Colonic mucosa (tissue), 4 donors: ENCODE measurements at regions not wholly inside any gene's neighbourhood (a gene's known extent, or its start where the extent isn't known, plus 50 kb on each side); places are given as distances from the start of the nearest gene placed in this dataset.
"Not testable (repeated sequence)": the region's sequence is repeated elsewhere in the genome, so short reads cannot be mapped to it uniquely, and the experiment has no call there.

Experiments used
- DNase-seq: peaks from one replicate; pipeline ENCODE4 v3.0.0-alpha.2; 2020
- H3K27ac ChIP-seq: fragments of 200-600 bp; one replicate; pipeline ENCODE4 v1.8.0; 2021
- H3K27me3 ChIP-seq: fragments of 200-600 bp; one replicate; pipeline ENCODE4 v1.8.0; 2021
- H3K36me3 ChIP-seq: fragments of 200-600 bp; one replicate; pipeline ENCODE4 v1.8.0; 2021
- H3K4me1 ChIP-seq: fragments of 200-600 bp; one replicate; pipeline ENCODE4 v1.8.0; 2021; ENCODE audit warnings: mild to moderate bottlenecking
- H3K4me3 ChIP-seq: fragments of 200-600 bp; one replicate; pipeline ENCODE4 v1.8.0; 2021
- H3K9ac ChIP-seq, 2 donors: one replicate each; pipeline ENCODE4 v1.7.0; 2013; ENCODE audit warnings: control low read depth in 2 of 2, low read depth in 2 of 2, low read length in 2 of 2
- H3K9me3 ChIP-seq: fragments of 200-600 bp; one replicate; pipeline ENCODE4 v1.8.0; 2021
- CTCF ChIP-seq: fragments of 200-600 bp; IDR thresholded peaks from one replicate; pipeline ENCODE4 v1.8.0; 2022; ENCODE audit warnings: antibody characterized with exemption, mild to moderate bottlenecking
- intact Hi-C: fragments of 100-400 bp; cut with DNase I; formaldehyde crosslinking; loops from one replicate; pipeline ENCODE4 v1.14.1; 2022
- donor health status: healthy.
- donor health status: DM: no; HTN: no; CAD: no.
- donor health status: DM: no; HTN: no; CAD: no.

- no peaks in the 10 kb centered on the region for H3K4me1 ChIP-seq
- H3K27me3 ChIP-seq, result no peaks in the 10 kb centered on the region
- DNase-seq, result no peak
- no peaks in the 10 kb centered on the region for H3K36me3 ChIP-seq
- H3K27ac ChIP-seq, result no peak overlapping the region
- intact Hi-C loops, result no loop called here
- no peak for TF ChIP-seq CTCF
- H3K9ac ChIP-seq, result no peak overlapping the region
- H3K9me3 ChIP-seq, result no peaks in the 10 kb centered on the region
- H3K4me3 ChIP-seq, result no peak overlapping the region
These were observed 1731.2 kb upstream of the CDH6 start for GRCh38 chr5:29462241-29462640.

GRCh38 chr5:29460971-29461559, 1732.4 kb upstream of the CDH6 start:
- H3K27me3 ChIP-seq, result no peaks in the 10 kb centered on the region
- no peak for TF ChIP-seq CTCF
- H3K36me3 ChIP-seq, result no peaks in the 10 kb centered on the region
- no peak overlapping the region for H3K4me3 ChIP-seq
- H3K4me1 ChIP-seq, result no peaks in the 10 kb centered on the region
- intact Hi-C loops, result no loop called here
- no peak for DNase-seq
- no peaks in the 10 kb centered on the region for H3K9me3 ChIP-seq
- no peak overlapping the region for H3K27ac ChIP-seq
- H3K9ac ChIP-seq, result no peak overlapping the region

DNA sequence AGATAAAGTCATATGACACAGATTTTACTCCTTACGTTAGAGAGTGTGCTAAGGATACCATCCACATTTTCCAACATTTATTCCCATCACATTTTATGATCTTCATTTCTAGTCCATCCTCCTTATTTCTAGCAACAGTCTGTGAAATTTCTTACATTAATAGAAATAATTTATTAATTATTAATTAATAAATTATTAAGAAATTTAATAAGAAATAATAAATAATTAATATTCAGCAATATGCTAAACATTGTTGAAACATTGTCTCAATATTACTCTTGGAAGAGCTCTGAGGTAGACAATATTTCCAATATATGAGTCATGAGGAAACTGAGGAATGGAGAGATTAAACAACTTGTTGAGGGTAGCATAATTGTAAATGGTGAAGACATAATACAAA, 1742.5 kb upstream of the CDH6 start:
- H3K36me3 ChIP-seq, H3K27me3 ChIP-seq, H3K4me3 ChIP-seq, H3K27ac ChIP-seq, H3K4me1 ChIP-seq, H3K9ac ChIP-seq, H3K9me3 ChIP-seq, intact Hi-C loops, DNase-seq: not testable (repeated sequence)

GRCh38 chr5:29414681-29415080, 1778.8 kb upstream of the CDH6 start:
- TF ChIP-seq CTCF, result no peak
- H3K9me3 ChIP-seq, result no peaks in the 10 kb centered on the region
- no peaks in the 10 kb centered on the region for H3K27me3 ChIP-seq
- H3K9ac ChIP-seq, result no peak overlapping the region
- intact Hi-C loops, result no loop called here
- DNase-seq, result no peak
- no peaks in the 10 kb centered on the region for H3K36me3 ChIP-seq
- H3K4me3 ChIP-seq, result no peak overlapping the region
- no peaks in the 10 kb centered on the region for H3K4me1 ChIP-seq
- no peak overlapping the region for H3K27ac ChIP-seq

- Histone ChIP-seq H3K27ac (no peak overlapping the region), H3K9me3 (no peaks in the 10 kb centered on the region), H3K9ac (no peak overlapping the region), H3K4me1 (no peaks in the 10 kb centered on the region), H3K36me3 (no peaks in the 10 kb centered on the region), H3K4me3 (no peak overlapping the region), H3K27me3 (no peaks in the 10 kb centered on the region)
- DNase-seq, result no peak
- no peak for TF ChIP-seq CTCF
- intact Hi-C loops, result no loop called here
These were observed 1780.5 kb upstream of the CDH6 start for GRCh38 chr5:29412979-29413378.

DNA sequence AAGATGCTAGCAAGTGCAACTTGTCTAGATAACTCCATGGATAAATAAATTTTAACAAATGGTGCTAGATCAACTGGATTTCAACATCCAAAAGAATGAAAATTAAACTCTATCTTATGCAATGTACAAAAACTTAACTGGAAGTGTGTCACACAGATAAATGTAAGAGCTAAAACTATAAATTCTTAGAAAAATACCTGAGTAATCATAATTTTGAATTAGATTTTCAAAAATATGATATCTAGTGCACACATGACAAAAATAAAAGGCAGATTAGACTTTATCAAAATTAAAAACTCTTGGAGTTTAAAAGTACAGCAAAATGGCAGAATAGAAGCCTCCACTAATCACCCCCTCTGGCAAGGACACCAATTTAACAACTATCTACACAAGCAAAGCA, 1791.2 kb upstream of the CDH6 start:
- Histone ChIP-seq H3K9ac (no peak overlapping the region), H3K4me3 (no peak overlapping the region), H3K27me3 (no peaks in the 10 kb centered on the region), H3K36me3 (no peaks in the 10 kb centered on the region), H3K27ac (no peak overlapping the region), H3K4me1 (no peaks in the 10 kb centered on the region), H3K9me3 (no peaks in the 10 kb centered on the region)
- TF ChIP-seq CTCF, result no peak
- no peak for DNase-seq
- intact Hi-C loops, result no loop called here
